ENCODE measurements at regions not wholly inside any gene's neighbourhood (a gene's known extent, or its start where the extent isn't known, plus 50 kb on each side); places are given as distances from the start of the nearest gene placed in this dataset.

DNA sequence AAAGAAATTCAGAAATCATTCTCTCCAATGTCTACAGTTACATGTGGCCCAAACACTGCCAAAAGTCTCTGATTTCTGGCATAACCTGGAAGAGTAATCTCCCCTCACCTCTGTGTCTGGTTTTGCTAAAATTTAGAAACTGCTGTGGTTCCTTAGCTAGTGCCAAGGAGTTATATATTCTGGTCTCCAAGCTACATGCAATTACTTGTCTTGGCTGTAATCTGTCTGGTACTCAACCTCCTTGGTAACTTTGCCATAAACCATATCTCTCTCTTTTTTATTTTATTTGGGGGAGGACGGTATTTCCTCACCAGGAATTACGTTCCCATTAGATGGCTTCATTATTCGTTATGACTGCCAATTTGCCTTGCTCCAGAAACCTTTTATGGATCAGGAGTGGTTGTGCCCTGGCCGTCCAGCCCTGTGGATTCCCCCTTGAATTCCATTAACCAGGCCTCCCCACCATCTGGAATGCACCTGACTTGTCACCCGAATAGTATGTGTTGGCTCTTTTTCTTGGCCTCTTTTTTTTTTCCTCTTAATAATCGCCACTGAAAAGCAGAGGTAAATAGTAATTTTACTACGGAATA, 400.0 kb downstream of the CD83 start:
- Histone ChIP-seq H3K27me3 (no peaks in the 10 kb centered on the region), H3K36me3 (no peaks in the 10 kb centered on the region), H3K4me1 (peaks cover 0 to 29% (median 5%) of the 10 kb centered on the region in 4 donors), H3K27ac (peak overlapping the region in 3 of 4 donors; percentile 45 to 56 (median 54)), H3K9me3 (no peaks in the 10 kb centered on the region), H3K4me3 (peak overlapping the region in 2 of 4 donors; percentile 0 to 21)
- 88 to 93% methylated on average over 7 of the region's 7 CpGs for WGBS, 2 donors
- TF ChIP-seq, protein P1, sequence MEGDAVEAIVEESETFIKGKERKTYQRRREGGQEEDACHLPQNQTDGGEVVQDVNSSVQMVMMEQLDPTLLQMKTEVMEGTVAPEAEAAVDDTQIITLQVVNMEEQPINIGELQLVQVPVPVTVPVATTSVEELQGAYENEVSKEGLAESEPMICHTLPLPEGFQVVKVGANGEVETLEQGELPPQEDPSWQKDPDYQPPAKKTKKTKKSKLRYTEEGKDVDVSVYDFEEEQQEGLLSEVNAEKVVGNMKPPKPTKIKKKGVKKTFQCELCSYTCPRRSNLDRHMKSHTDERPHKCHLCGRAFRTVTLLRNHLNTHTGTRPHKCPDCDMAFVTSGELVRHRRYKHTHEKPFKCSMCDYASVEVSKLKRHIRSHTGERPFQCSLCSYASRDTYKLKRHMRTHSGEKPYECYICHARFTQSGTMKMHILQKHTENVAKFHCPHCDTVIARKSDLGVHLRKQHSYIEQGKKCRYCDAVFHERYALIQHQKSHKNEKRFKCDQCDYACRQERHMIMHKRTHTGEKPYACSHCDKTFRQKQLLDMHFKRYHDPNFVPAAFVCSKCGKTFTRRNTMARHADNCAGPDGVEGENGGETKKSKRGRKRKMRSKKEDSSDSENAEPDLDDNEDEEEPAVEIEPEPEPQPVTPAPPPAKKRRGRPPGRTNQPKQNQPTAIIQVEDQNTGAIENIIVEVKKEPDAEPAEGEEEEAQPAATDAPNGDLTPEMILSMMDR (IDR thresholded peaks at IDR 0.05), result no peak
- TF ChIP-seq POLR2AphosphoS5 (IDR thresholded peaks at IDR 0.05), result peak in 3 of 4 donors; percentile 7 to 33 (median 22)
- intact Hi-C loops (cut with DNase I), result no loop called here
- no peak for DNase-seq

DNA sequence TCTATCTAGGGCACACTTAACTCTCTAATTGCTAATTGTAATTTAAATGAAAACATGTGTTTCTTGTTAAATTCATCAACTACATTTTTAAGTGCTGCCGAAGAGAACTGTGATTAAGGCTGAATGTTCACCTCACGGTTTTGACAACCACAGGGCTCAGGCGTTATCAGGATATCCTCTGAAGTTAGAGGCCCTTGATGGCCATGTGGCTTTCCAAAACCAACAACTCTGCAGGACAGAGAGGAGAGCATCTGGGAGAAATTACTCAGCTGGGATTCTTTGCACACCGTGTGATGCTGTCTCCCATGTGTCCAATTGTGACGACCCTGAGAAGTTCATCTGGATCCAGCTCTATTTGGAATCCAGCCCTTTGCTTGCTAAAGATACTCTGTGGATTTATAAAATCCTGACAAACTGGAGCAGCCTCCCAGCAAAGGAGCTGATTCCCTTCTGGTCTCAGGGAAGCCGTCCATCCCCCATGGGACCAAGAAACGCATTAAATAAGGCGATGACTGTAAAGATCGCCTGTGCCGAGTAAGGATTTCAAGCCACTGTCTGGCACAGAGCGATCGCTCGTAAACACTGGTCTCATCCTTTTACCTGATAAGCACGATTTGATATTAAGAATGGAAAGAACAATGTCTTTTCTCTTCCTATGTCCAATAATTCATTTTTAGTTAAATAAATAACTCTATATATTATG, 401.1 kb downstream of the CD83 start:
- TF ChIP-seq POLR2A (IDR thresholded peaks at IDR 0.05) (no peak), EP300 (IDR thresholded peaks at IDR 0.05) (no peak), POLR2AphosphoS5 (IDR thresholded peaks at IDR 0.05) (no peak)
- TF ChIP-seq, protein P1 (IDR thresholded peaks at IDR 0.05), result no peak
- H3K36me3 ChIP-seq, result no peaks in the 10 kb centered on the region
- WGBS, 2 donors, result 84 to 91% methylated on average over 14 of the region's 14 CpGs
- DNase-seq, result no peak
- H3K27ac ChIP-seq, result peak overlapping the region in 2 of 4 donors; percentile 54 to 56
- H3K9me3 ChIP-seq, result no peaks in the 10 kb centered on the region
- intact Hi-C loops (cut with DNase I), result no loop called here
- no peaks in the 10 kb centered on the region for H3K27me3 ChIP-seq
- H3K4me1 ChIP-seq, result peaks cover 0 to 29% (median 5%) of the 10 kb centered on the region in 4 donors
- no peak overlapping the region for H3K4me3 ChIP-seq

DNA sequence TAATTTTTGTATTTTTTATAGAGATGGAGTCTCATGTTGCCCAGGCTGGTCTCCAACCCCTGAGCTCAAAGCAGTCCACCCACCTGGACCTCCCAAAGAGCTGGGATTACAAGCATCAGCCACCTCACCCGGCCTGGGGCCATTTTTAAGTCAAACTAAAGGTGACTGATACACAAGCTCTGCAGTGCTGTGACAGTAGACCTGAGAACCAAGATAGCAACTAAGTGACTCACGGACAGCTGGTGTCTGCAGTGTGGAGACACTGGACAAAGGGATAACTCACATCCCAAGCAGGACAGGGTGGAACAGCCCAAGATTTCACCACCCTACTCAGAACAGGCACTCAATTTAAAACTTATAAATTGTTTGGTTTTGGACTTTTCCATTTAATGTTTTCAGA, 402.5 kb downstream of the CD83 start:
- no peaks in the 10 kb centered on the region for H3K9me3 ChIP-seq
- no peak overlapping the region for H3K27ac ChIP-seq
- no peaks in the 10 kb centered on the region for H3K36me3 ChIP-seq
- H3K4me1 ChIP-seq, result peaks cover 0 to 29% (median 5%) of the 10 kb centered on the region in 4 donors
- WGBS, 2 donors, result 96% methylated on average over 2 of the region's 2 CpGs
- TF ChIP-seq EP300 (IDR thresholded peaks at IDR 0.05) (no peak), POLR2AphosphoS5 (IDR thresholded peaks at IDR 0.05) (no peak), POLR2A (IDR thresholded peaks at IDR 0.05) (no peak)
- TF ChIP-seq, protein P1 (IDR thresholded peaks at IDR 0.05), result no peak
- no peaks in the 10 kb centered on the region for H3K27me3 ChIP-seq
- DNase-seq, result no peak
- no peak overlapping the region for H3K4me3 ChIP-seq
- intact Hi-C loops (cut with DNase I), result no loop called here

DNA sequence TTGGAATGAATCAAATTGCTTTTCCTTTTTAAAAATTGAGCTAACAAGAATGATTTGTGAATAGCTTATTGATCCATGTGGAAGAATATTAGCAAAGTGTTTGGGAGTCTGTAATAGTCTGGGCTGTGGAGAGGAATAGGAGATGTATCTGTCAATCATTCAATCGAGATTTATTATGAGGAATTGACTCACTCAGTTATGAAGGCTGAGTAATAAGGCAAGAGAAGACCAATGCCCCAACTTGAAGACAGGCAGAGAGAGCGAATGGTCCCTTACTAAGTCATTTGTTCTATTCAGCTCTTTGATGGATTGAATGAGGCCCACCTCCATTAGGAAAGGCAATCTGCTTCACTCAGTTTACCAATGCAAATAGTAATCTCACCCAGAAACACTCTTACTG, 403.0 kb downstream of the CD83 start:
- Histone ChIP-seq H3K9me3 (no peaks in the 10 kb centered on the region), H3K27ac (no peak overlapping the region), H3K4me1 (peaks cover 0 to 29% (median 5%) of the 10 kb centered on the region in 4 donors), H3K27me3 (no peaks in the 10 kb centered on the region), H3K36me3 (no peaks in the 10 kb centered on the region), H3K4me3 (no peak overlapping the region)
- TF ChIP-seq, protein P1 (IDR thresholded peaks at IDR 0.05), result no peak
- no peak for TF ChIP-seq POLR2A (IDR thresholded peaks at IDR 0.05)
- no peak for TF ChIP-seq EP300 (IDR thresholded peaks at IDR 0.05)
- no peak for TF ChIP-seq POLR2AphosphoS5 (IDR thresholded peaks at IDR 0.05)
- WGBS, 2 donors, result 81 to 93% methylated on average over 2 of the region's 2 CpGs
- DNase-seq, result no peak
- intact Hi-C loops (cut with DNase I), result no loop called here

Data from sigmoid colon (tissue), 6 donors.